ENCODE measurements at regions not wholly inside any gene's neighbourhood (a gene's known extent, or its start where the extent isn't known, plus 50 kb on each side); places are given as distances from the start of the nearest gene placed in this dataset.
A peak's percentile ranks its signal among the peaks of the same experiment; 100 is the strongest.

GRCh38 chr13:66180836-66181235, 1049.3 kb downstream of the PCDH9 start:
- ChIA-PET POLR2A (no interaction called here), CTCF (no interaction called here)
- H3K9me3 ChIP-seq (ENCODE audit: control insufficient read depth in 1 of 2, insufficient read depth in 1 of 2, low read length in 2 of 2), result no peaks in the 10 kb centered on the region
- Mint-ChIP-seq H3K4me1 (ENCODE audit: low read depth) (no peaks in the 10 kb centered on the region), H3K27me3 (no peaks in the 10 kb centered on the region), H3K27ac (no peak overlapping the region), H3K36me3 (ENCODE audit: low read depth) (no peaks in the 10 kb centered on the region), H3K4me3 (no peak overlapping the region), H3K9me3 (peaks cover 3% of the 10 kb centered on the region)
- TF ChIP-seq CTCF (IDR thresholded peaks at IDR 0.05), result no peak
- no peak for ATAC-seq (ENCODE audit: poor library complexity)
- H3K27ac ChIP-seq (ENCODE audit: low read depth in 1 of 2, low read length in 2 of 2), result no peak overlapping the region
- H3K4me3 ChIP-seq (ENCODE audit: low read length), result no peak overlapping the region
- intact Hi-C loops (cut with DNase I, micrococcal nuclease), result no loop called here
- no peaks in the 10 kb centered on the region for H3K4me1 ChIP-seq (ENCODE audit: insufficient read depth, low read length)
- DNase-seq, result no peak
- H3K27me3 ChIP-seq (ENCODE audit: control insufficient read depth in 1 of 2, insufficient read depth in 2 of 2, low read length in 2 of 2), result no peaks in the 10 kb centered on the region
- no peaks in the 10 kb centered on the region for H3K36me3 ChIP-seq (ENCODE audit: insufficient read depth, low read length)

- Histone ChIP-seq H3K9me3 (ENCODE audit: control insufficient read depth in 1 of 2, insufficient read depth in 1 of 2, low read length in 2 of 2) (no peaks in the 10 kb centered on the region), H3K27me3 (ENCODE audit: control insufficient read depth in 1 of 2, insufficient read depth in 2 of 2, low read length in 2 of 2) (no peaks in the 10 kb centered on the region), H3K4me3 (ENCODE audit: low read length) (no peak overlapping the region), H3K4me1 (ENCODE audit: insufficient read depth, low read length) (no peaks in the 10 kb centered on the region), H3K36me3 (ENCODE audit: insufficient read depth, low read length) (no peaks in the 10 kb centered on the region), H3K27ac (ENCODE audit: low read depth in 1 of 2, low read length in 2 of 2) (no peak overlapping the region)
- no peak for ATAC-seq (ENCODE audit: poor library complexity)
- Mint-ChIP-seq H3K27me3 (no peaks in the 10 kb centered on the region), H3K4me1 (ENCODE audit: low read depth) (no peaks in the 10 kb centered on the region), H3K36me3 (ENCODE audit: low read depth) (no peaks in the 10 kb centered on the region), H3K9me3 (no peaks in the 10 kb centered on the region), H3K27ac (no peak overlapping the region), H3K4me3 (no peak overlapping the region)
- ChIA-PET CTCF (no interaction called here), POLR2A (no interaction called here)
- intact Hi-C loops (cut with DNase I, micrococcal nuclease), result no loop called here
- DNase-seq, result no peak
- no peak for TF ChIP-seq CTCF (IDR thresholded peaks at IDR 0.05)
These were observed 1058.2 kb downstream of the PCDH9 start for GRCh38 chr13:66171920-66172319.

GRCh38 chr13:66162470-66162869, 1067.7 kb downstream of the PCDH9 start:
- ATAC-seq (ENCODE audit: poor library complexity) (no peak), DNase-seq (peak in 1 of 14 experiments; percentile 13)
- no peaks in the 10 kb centered on the region for H3K36me3 Mint-ChIP-seq (ENCODE audit: low read depth)
- no peak overlapping the region for H3K4me3 Mint-ChIP-seq
- no peaks in the 10 kb centered on the region for H3K4me1 Mint-ChIP-seq (ENCODE audit: low read depth)
- H3K27ac ChIP-seq (ENCODE audit: low read depth in 1 of 2, low read length in 2 of 2), result no peak overlapping the region
- H3K36me3 ChIP-seq (ENCODE audit: insufficient read depth, low read length), result no peaks in the 10 kb centered on the region
- POLR2A ChIA-PET, result no interaction called here
- H3K9me3 Mint-ChIP-seq, result no peaks in the 10 kb centered on the region
- no peaks in the 10 kb centered on the region for H3K27me3 Mint-ChIP-seq
- TF ChIP-seq CTCF (IDR thresholded peaks at IDR 0.05), result no peak
- intact Hi-C loops (cut with DNase I, micrococcal nuclease), result no loop called here
- peaks cover 0 to 9% of the 10 kb centered on the region in 2 experiments for H3K9me3 ChIP-seq (ENCODE audit: control insufficient read depth in 1 of 2, insufficient read depth in 1 of 2, low read length in 2 of 2)
- H3K4me3 ChIP-seq (ENCODE audit: low read length), result no peak overlapping the region
- H3K4me1 ChIP-seq (ENCODE audit: insufficient read depth, low read length), result no peaks in the 10 kb centered on the region
- H3K27me3 ChIP-seq (ENCODE audit: control insufficient read depth in 1 of 2, insufficient read depth in 2 of 2, low read length in 2 of 2), result no peaks in the 10 kb centered on the region
- H3K27ac Mint-ChIP-seq, result no peak overlapping the region
- CTCF ChIA-PET, result no interaction called here
